ENCODE measurements at regions not wholly inside any gene's neighbourhood (a gene's known extent, or its start where the extent isn't known, plus 50 kb on each side); places are given as distances from the start of the nearest gene placed in this dataset.

DNA sequence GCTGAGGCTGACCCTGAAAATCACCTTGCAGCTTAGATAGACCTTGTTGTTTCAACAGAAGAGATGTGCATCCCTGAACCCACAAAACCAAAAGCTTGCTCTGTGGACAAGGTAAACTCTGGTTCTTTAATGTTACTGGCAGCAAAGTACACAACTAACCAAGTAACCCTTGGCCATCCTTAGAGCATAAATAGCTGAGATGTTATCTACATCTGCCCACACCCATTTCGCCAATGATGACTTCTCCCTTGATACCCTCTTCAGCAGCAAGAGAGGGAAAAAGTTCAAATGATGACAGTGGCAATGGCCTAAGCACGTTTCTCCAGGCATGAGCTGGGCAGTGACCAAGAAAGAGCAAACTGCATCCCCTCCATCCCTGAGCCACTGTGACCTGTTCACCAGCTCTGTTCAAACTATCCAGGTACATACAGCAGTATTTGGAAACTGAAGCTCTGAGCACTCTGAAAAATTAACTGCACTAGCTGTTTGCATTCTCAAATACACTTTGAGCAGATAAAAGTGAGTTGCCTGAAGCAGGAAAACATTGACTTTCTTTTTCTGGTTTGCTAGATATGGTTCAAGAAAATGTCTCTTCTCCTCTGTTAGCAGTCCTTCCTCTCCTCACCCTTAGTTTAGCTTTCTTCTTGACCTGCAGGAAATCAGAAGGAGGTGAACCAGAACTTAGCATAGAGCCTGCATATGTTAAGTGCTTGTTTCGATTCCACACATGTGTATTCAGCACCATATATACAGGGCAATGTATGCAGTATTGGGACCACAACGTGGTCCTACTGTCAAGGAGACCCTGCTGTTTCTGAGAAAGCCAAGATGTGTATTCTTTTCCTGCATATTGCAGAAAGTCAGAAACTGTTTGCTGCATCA is 231.7 kb downstream of the FOXO1 start:
- TF ChIP-seq POLR2A (IDR thresholded peaks at IDR 0.05; ENCODE audit: low read length) (no peak), GATA1 (IDR thresholded peaks at IDR 0.05; ENCODE audit: low read depth, low read length) (no peak)

Data from erythroblast (primary cell).